Neuronal stem cell (in vitro differentiated cells): ENCODE measurements at regions not wholly inside any gene's neighbourhood (a gene's known extent, or its start where the extent isn't known, plus 50 kb on each side); places are given as distances from the start of the nearest gene placed in this dataset.
A peak's percentile ranks its signal among the peaks of the same experiment; 100 is the strongest.
"Not testable (repeated sequence)": the region's sequence is repeated elsewhere in the genome, so short reads cannot be mapped to it uniquely, and the experiment has no call there.

Experiments used
- DNase-seq: peaks from one replicate; pipeline ENCODE4 v3.0.0-alpha.2; 2013; ENCODE audit warnings: low spot score
- H2AFZ ChIP-seq: one replicate; pipeline ENCODE4 v1.6.1; 2013; ENCODE audit warnings: mild to moderate bottlenecking, low read length, inconsistent platforms
- H2AK5ac ChIP-seq: 2 replicates; pipeline ENCODE4 v1.6.1; 2013; ENCODE audit warnings: low read depth, mild to moderate bottlenecking, inconsistent platforms, low read length, moderate library complexity, mixed read lengths
- H2BK120ac ChIP-seq: 2 replicates; pipeline ENCODE4 v1.6.1; 2013; ENCODE audit warnings: low read depth, mild to moderate bottlenecking, inconsistent platforms, low read length, moderate library complexity, mixed read lengths
- H2BK12ac ChIP-seq: one replicate; pipeline ENCODE4 v1.6.1; 2013; ENCODE audit warnings: low read length, inconsistent platforms
- H2BK15ac ChIP-seq: 2 replicates; pipeline ENCODE4 v1.6.1; 2013; ENCODE audit warnings: mild to moderate bottlenecking, low read length, inconsistent platforms, mixed read lengths
- H2BK5ac ChIP-seq: one replicate; pipeline ENCODE4 v1.6.1; 2013; ENCODE audit warnings: inconsistent platforms, mild to moderate bottlenecking, low read length, moderate library complexity
- H3K14ac ChIP-seq: one replicate; pipeline ENCODE4 v1.6.1; 2013; ENCODE audit warnings: low read length, inconsistent platforms
- H3K18ac ChIP-seq: 2 replicates; pipeline ENCODE4 v1.6.1; 2013; ENCODE audit warnings: low read length, inconsistent platforms
- H3K23ac ChIP-seq: 2 replicates; pipeline ENCODE4 v1.6.1; 2013; ENCODE audit warnings: low read depth, mild to moderate bottlenecking, mixed read lengths, low read length, inconsistent platforms; ENCODE audit not compliant: poor library complexity
- H3K27ac ChIP-seq: replicated peaks from 3 replicates; pipeline ENCODE4 v1.5.1; 2013; ENCODE audit warnings: low read length, inconsistent platforms
- H3K27me3 ChIP-seq, 3 experiments: 2 replicates each; pipeline ENCODE4 v1.6.1; 2013; ENCODE audit warnings: low read length in 3 of 3, mild to moderate bottlenecking in 2 of 3, inconsistent platforms in 1 of 3, low read depth in 1 of 3, mixed read lengths in 1 of 3, moderate library complexity in 1 of 3; ENCODE audit not compliant: control insufficient read depth in 3 of 3, insufficient read depth in 3 of 3
- H3K36me3 ChIP-seq, 2 donors: replicated peaks in 1 of 2; 2 replicates each; pipeline ENCODE4 v1.6.1; 2013; ENCODE audit warnings: low read length in 2 of 2; ENCODE audit not compliant: control insufficient read depth in 2 of 2, insufficient read depth in 2 of 2
- H3K4ac ChIP-seq: 2 replicates; pipeline ENCODE4 v1.6.1; 2013; ENCODE audit warnings: inconsistent platforms, mild to moderate bottlenecking, low read length, moderate library complexity
- H3K4me1 ChIP-seq, 2 donors: 1 replicate in 1 of 2; 2 replicates in 1 of 2; pipeline ENCODE4 v1.6.1; 2013; ENCODE audit warnings: low read length in 2 of 2, low read depth in 1 of 2; ENCODE audit not compliant: control insufficient read depth in 2 of 2, insufficient read depth in 1 of 2
- H3K4me2 ChIP-seq: one replicate; pipeline ENCODE4 v1.6.1; 2013; ENCODE audit warnings: mild to moderate bottlenecking, low read length, inconsistent platforms; ENCODE audit not compliant: insufficient read depth, poor library complexity, severe bottlenecking
- H3K4me3 ChIP-seq, 2 donors: 2 replicates each; pipeline ENCODE4 v1.5.1; 2013; ENCODE audit warnings: low read length in 2 of 2, mild to moderate bottlenecking in 2 of 2, inconsistent platforms in 1 of 2, moderate library complexity in 1 of 2
- H3K79me1 ChIP-seq: one replicate; pipeline ENCODE4 v1.6.1; 2013; ENCODE audit warnings: low read depth, mild to moderate bottlenecking, inconsistent platforms, low read length, moderate library complexity
- H3K9ac ChIP-seq: one replicate; pipeline ENCODE4 v1.6.1; 2013; ENCODE audit warnings: mild to moderate bottlenecking, low read depth, low read length, inconsistent platforms; ENCODE audit not compliant: poor library complexity
- H3K9me3 ChIP-seq, 2 donors: replicated peaks in 1 of 2; 2 replicates each; pipeline versions ENCODE3 to v1.6.1; 2013; ENCODE audit warnings: low read length in 2 of 2, mild to moderate bottlenecking in 2 of 2, inconsistent platforms in 1 of 2, low read depth in 1 of 2, mixed read lengths in 1 of 2, moderate library complexity in 1 of 2; ENCODE audit not compliant: control insufficient read depth in 2 of 2, insufficient read depth in 1 of 2
- H4K8ac ChIP-seq: one replicate; pipeline ENCODE4 v1.6.1; 2013; ENCODE audit warnings: low read depth, mild to moderate bottlenecking, inconsistent platforms, low read length, moderate library complexity
- H4K91ac ChIP-seq: one replicate; pipeline ENCODE4 v1.6.1; 2013; ENCODE audit warnings: low read length, low read depth, mild to moderate bottlenecking, inconsistent platforms; ENCODE audit not compliant: poor library complexity
- WGBS, 2 donors: extraction: QIAGEN DNeasy Blood & Tissue Kit; methylation state at CpG; one replicate each; pipeline ENCODE4 v1.1.7; 2013; ENCODE audit warnings: missing lambda C conversion rate in 2 of 2, mixed read lengths in 1 of 2; ENCODE audit not compliant: insufficient read length in 2 of 2, insufficient replicate concordance in 1 of 2; ENCODE audit errors: extremely low coverage in 2 of 2; 5-methylcytosine and 5-hydroxymethylcytosine counted together

DNA sequence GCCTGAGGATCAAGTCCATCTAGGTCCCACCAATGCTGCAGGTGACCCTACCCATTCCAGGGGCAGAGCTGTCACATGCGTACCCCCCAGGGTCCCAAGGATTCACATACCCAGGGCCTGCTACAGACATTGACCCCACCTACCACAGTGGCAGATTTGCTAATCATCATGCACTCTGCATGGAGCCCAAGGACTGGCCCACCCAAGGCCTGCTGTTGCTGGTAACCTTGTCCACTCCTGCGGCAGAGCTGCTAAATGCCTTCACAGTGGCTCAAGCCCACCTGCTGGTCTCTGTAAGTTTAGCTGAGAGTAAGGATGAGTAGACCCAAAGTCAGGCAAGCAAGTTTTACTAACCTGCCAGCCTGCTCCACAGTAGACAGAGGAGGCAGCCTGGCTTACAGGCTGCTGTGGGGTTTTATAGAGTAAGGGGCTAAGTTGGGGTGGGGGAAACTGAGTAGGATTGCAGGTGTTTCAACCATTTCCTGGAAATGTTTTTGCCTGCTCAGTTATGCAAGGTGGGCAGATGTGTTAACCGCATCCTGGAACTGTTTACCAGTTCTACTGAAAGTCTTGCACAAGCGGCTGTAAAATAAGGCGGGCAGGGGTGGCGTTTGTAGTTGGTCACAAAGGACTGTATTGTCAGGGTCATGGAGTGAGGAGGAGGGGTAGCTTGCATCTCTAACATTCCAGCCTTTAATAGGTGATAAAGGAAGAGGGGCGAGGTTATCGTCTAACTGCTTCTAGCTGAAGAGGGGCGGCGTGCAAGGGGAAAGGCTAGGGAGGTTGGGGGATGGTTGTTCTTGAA, 2163.5 kb upstream of the WWC1 start:
- Histone ChIP-seq H2BK120ac (no peak overlapping the region), H2BK12ac (no peak overlapping the region), H3K27ac (no peak overlapping the region), H3K18ac (peak overlapping the region; percentile 32), H3K4me3 (no peak overlapping the region), H2BK5ac (no peak overlapping the region), H2AK5ac (peak overlapping the region; percentile 6), H3K9me3 (peaks cover 0 to 4% of the 10 kb centered on the region in 2 donors), H4K8ac (no peak overlapping the region), H3K27me3 (no peaks in the 10 kb centered on the region), H3K4ac (no peak overlapping the region), H3K4me2 (no peak overlapping the region), H3K79me1 (no peaks in the 10 kb centered on the region), H2AFZ (no peak overlapping the region), H3K23ac (no peak overlapping the region), H3K4me1 (peaks cover 0 to 2% of the 10 kb centered on the region in 2 donors), H3K14ac (no peak overlapping the region), H4K91ac (no peak overlapping the region), H3K36me3 (no peaks in the 10 kb centered on the region), H2BK15ac (no peak overlapping the region), H3K9ac (no peak overlapping the region)
- no CpG with 5 or more reads among the region's 10 CpGs for WGBS, 2 donors
- no peak for DNase-seq

GRCh38 chr5:166145107-166145506, 2146.3 kb upstream of the WWC1 start:
- not testable (repeated sequence) for DNase-seq, H2BK15ac ChIP-seq, H4K8ac ChIP-seq, H3K27me3 ChIP-seq, H3K4me1 ChIP-seq, H3K18ac ChIP-seq, H3K9ac ChIP-seq, H3K9me3 ChIP-seq, H3K4me2 ChIP-seq, H3K23ac ChIP-seq, H3K36me3 ChIP-seq, H2BK12ac ChIP-seq, H3K27ac ChIP-seq, H2BK120ac ChIP-seq, H2AK5ac ChIP-seq, H3K14ac ChIP-seq, H2AFZ ChIP-seq, H3K4ac ChIP-seq, H2BK5ac ChIP-seq, H3K79me1 ChIP-seq, H4K91ac ChIP-seq, H3K4me3 ChIP-seq
- WGBS, 2 donors = no CpG with 5 or more reads among the region's 17 CpGs

- no peak overlapping the region for H4K8ac ChIP-seq
- no peaks in the 10 kb centered on the region for H3K36me3 ChIP-seq
- H4K91ac ChIP-seq = no peak overlapping the region
- no peak overlapping the region for H2BK120ac ChIP-seq
- no peaks in the 10 kb centered on the region for H3K27me3 ChIP-seq
- no peaks in the 10 kb centered on the region for H3K9me3 ChIP-seq
- H3K4me3 ChIP-seq = no peak overlapping the region
- H2BK15ac ChIP-seq = no peak overlapping the region
- H3K14ac ChIP-seq = no peak overlapping the region
- H2AK5ac ChIP-seq = no peak overlapping the region
- no peak overlapping the region for H3K4me2 ChIP-seq
- H3K18ac ChIP-seq = no peak overlapping the region
- no peak overlapping the region for H3K4ac ChIP-seq
- DNase-seq = no peak
- H2AFZ ChIP-seq = no peak overlapping the region
- no peak overlapping the region for H2BK5ac ChIP-seq
- no peak overlapping the region for H3K9ac ChIP-seq
- no peak overlapping the region for H3K27ac ChIP-seq
- no peak overlapping the region for H2BK12ac ChIP-seq
- H3K23ac ChIP-seq = no peak overlapping the region
- H3K4me1 ChIP-seq = peaks cover 4 to 10% of the 10 kb centered on the region in 2 donors
- H3K79me1 ChIP-seq = no peaks in the 10 kb centered on the region
- no CpG with 5 or more reads among the region's 3 CpGs for WGBS, 2 donors
Observed at GRCh38 chr5:166163996-166164610, 2127.3 kb upstream of the WWC1 start.

DNA sequence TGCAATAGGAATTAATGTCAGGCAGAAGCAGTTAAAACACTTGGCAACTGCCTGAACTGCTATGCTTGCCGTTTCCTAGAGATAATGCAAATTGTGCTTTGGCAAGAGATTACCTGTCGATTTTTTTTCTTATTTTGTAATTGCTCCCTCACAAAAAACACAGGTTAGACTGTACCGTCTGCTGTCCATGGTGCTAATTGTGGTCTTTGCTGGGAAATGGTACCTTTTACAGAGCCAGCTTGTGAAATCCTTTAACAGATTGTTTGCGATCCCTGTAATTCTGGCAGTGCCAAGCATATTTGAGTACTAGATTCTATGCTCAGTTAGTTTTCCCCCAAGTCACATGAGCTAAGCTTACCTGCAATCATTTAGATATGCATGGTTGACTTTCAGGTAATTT, 2125.8 kb upstream of the WWC1 start:
- DNase-seq = peak; percentile 37
- no peak overlapping the region for H3K18ac ChIP-seq
- no peak overlapping the region for H3K4me2 ChIP-seq
- H3K27ac ChIP-seq = no peak overlapping the region
- no peak overlapping the region for H3K14ac ChIP-seq
- H3K36me3 ChIP-seq = no peaks in the 10 kb centered on the region
- no peak overlapping the region for H3K23ac ChIP-seq
- H2BK12ac ChIP-seq = no peak overlapping the region
- no peaks in the 10 kb centered on the region for H3K9me3 ChIP-seq
- H2AFZ ChIP-seq = no peak overlapping the region
- H3K4me3 ChIP-seq = no peak overlapping the region
- H4K8ac ChIP-seq = no peak overlapping the region
- WGBS, 2 donors = no CpG with 5 or more reads among the region's 4 CpGs
- no peak overlapping the region for H2BK120ac ChIP-seq
- no peak overlapping the region for H2BK5ac ChIP-seq
- no peak overlapping the region for H4K91ac ChIP-seq
- no peak overlapping the region for H3K9ac ChIP-seq
- peaks cover 4 to 10% of the 10 kb centered on the region in 2 donors for H3K4me1 ChIP-seq
- no peaks in the 10 kb centered on the region for H3K27me3 ChIP-seq
- H2BK15ac ChIP-seq = no peak overlapping the region
- H3K79me1 ChIP-seq = no peaks in the 10 kb centered on the region
- no peak overlapping the region for H2AK5ac ChIP-seq
- no peak overlapping the region for H3K4ac ChIP-seq
